OCI-LY1 (cell line): ENCODE measurements at regions not wholly inside any gene's neighbourhood (a gene's known extent, or its start where the extent isn't known, plus 50 kb on each side); places are given as distances from the start of the nearest gene placed in this dataset.

Experiments
- H2AFZ ChIP-seq: fragments of 200-600 bp; sonication (generic), shearing (Covaris generic); 2 replicates; pipeline ENCODE4 v1.6.0; 2014; ENCODE audit warnings: antibody characterized with exemption, mild to moderate bottlenecking, low read length
- H3F3A ChIP-seq: fragments of 200-600 bp; sonication (generic), shearing (Covaris generic); 2 replicates; pipeline ENCODE4 v1.6.0; 2014; ENCODE audit warnings: mild to moderate bottlenecking, antibody characterized with exemption, low read length, moderate library complexity; ENCODE audit not compliant: insufficient read depth
- H3K27ac ChIP-seq: fragments of 200-600 bp; sonication (generic); 2 replicates; pipeline ENCODE4 v1.5.1; 2014; ENCODE audit warnings: low read length, mixed run types, mild to moderate bottlenecking, low read depth; ENCODE audit not compliant: poor library complexity, severe bottlenecking
- H3K27me3 ChIP-seq: fragments of 200-600 bp; sonication (generic); 2 replicates; pipeline ENCODE4 v1.6.0; 2014; ENCODE audit warnings: antibody characterized with exemption, mild to moderate bottlenecking, low read length, moderate library complexity; ENCODE audit not compliant: insufficient read depth
- H3K36me3 ChIP-seq: fragments of 200-600 bp; sonication (generic); 2 replicates; pipeline ENCODE4 v1.6.1; 2014; ENCODE audit warnings: mild to moderate bottlenecking, antibody characterized with exemption, low read length, moderate library complexity, mixed read lengths; ENCODE audit not compliant: insufficient read depth
- H3K4me1 ChIP-seq: fragments of 200-600 bp; sonication (generic); 2 replicates; pipeline ENCODE4 v1.5.1; 2014; ENCODE audit warnings: mild to moderate bottlenecking, low read length, moderate library complexity; ENCODE audit not compliant: insufficient read depth, severe bottlenecking
- H3K4me2 ChIP-seq: fragments of 200-600 bp; sonication (generic), shearing (Covaris generic); 2 replicates; pipeline ENCODE4 v1.6.1; 2014; ENCODE audit warnings: low read length
- H3K4me3 ChIP-seq: fragments of 200-600 bp; sonication (generic); 2 replicates; pipeline ENCODE4 v1.5.1; 2014; ENCODE audit warnings: low read length, low read depth, mild to moderate bottlenecking, mixed read lengths; ENCODE audit not compliant: poor library complexity, severe bottlenecking
- H3K79me2 ChIP-seq: fragments of 200-600 bp; shearing (Covaris generic); 2 replicates; pipeline ENCODE4 v1.6.1; 2016; ENCODE audit warnings: mixed run types, low read length, mixed read lengths; ENCODE audit not compliant: insufficient read depth
- H3K9ac ChIP-seq: fragments of 200-600 bp; sonication (generic), shearing (Covaris generic); 2 replicates; pipeline ENCODE4 v1.6.1; 2014; ENCODE audit warnings: mild to moderate bottlenecking, low read length, mixed read lengths
- H3K9me2 ChIP-seq: fragments of 200-600 bp; sonication (generic), shearing (Covaris generic); 2 replicates; pipeline ENCODE4 v1.6.1; 2014; ENCODE audit warnings: low read depth, mild to moderate bottlenecking, low read length, mixed read lengths
- H3K9me3 ChIP-seq: fragments of 200-600 bp; shearing (Covaris generic); 2 replicates; pipeline ENCODE4 v1.6.1; 2014; ENCODE audit warnings: low read length, mixed read lengths
- H4K20me1 ChIP-seq: fragments of 200-600 bp; sonication (generic), shearing (Covaris generic); 2 replicates; pipeline ENCODE4 v1.6.0; 2016; ENCODE audit warnings: mild to moderate bottlenecking, low read length; ENCODE audit not compliant: insufficient read depth
- CTCF ChIP-seq: fragments of 200-600 bp; sonication (generic), shearing (Covaris generic); IDR thresholded peaks from 2 replicates; pipeline ENCODE4 v1.5.1; 2017; ENCODE audit warnings: mild to moderate bottlenecking, antibody characterized with exemption, low read length, moderate library complexity, mixed read lengths
- EZH2 ChIP-seq: fragments of 200-600 bp; sonication (generic), shearing (Covaris generic); IDR thresholded peaks from 2 replicates; pipeline ENCODE4 v1.8.0; 2017; ENCODE audit warnings: borderline replicate concordance, mixed run types, mild to moderate bottlenecking, antibody characterized with exemption, low read length, moderate library complexity, mixed read lengths

- H4K20me1 ChIP-seq, result no peaks in the 10 kb centered on the region
- H3K4me3 ChIP-seq, result no peak overlapping the region
- H3K79me2 ChIP-seq, result no peaks in the 10 kb centered on the region
- H3K27ac ChIP-seq, result no peak overlapping the region
- no peak overlapping the region for H2AFZ ChIP-seq
- H3K27me3 ChIP-seq, result no peaks in the 10 kb centered on the region
- H3K9me3 ChIP-seq, result no peaks in the 10 kb centered on the region
- TF ChIP-seq CTCF (no peak), EZH2 (no peak)
- H3K4me2 ChIP-seq, result no peak overlapping the region
- no peaks in the 10 kb centered on the region for H3F3A ChIP-seq
- H3K4me1 ChIP-seq, result no peaks in the 10 kb centered on the region
- no peaks in the 10 kb centered on the region for H3K36me3 ChIP-seq
- H3K9me2 ChIP-seq, result no peaks in the 10 kb centered on the region
- H3K9ac ChIP-seq, result no peak overlapping the region
Measured at GRCh38 chr22:34395370-34395769, 475.1 kb upstream of the LARGE1 start.

GRCh38 chr22:34403667-34404066 is 483.4 kb upstream of the LARGE1 start:
- TF ChIP-seq CTCF, result no peak
- TF ChIP-seq EZH2, result no peak
- H3K4me2 ChIP-seq, result no peak overlapping the region
- no peaks in the 10 kb centered on the region for H3K79me2 ChIP-seq
- no peak overlapping the region for H3K9ac ChIP-seq
- H2AFZ ChIP-seq, result no peak overlapping the region
- H3K27ac ChIP-seq, result no peak overlapping the region
- no peaks in the 10 kb centered on the region for H3F3A ChIP-seq
- no peaks in the 10 kb centered on the region for H4K20me1 ChIP-seq
- H3K4me3 ChIP-seq, result no peak overlapping the region
- H3K9me3 ChIP-seq, result no peaks in the 10 kb centered on the region
- no peaks in the 10 kb centered on the region for H3K27me3 ChIP-seq
- H3K4me1 ChIP-seq, result no peaks in the 10 kb centered on the region
- no peaks in the 10 kb centered on the region for H3K9me2 ChIP-seq
- H3K36me3 ChIP-seq, result no peaks in the 10 kb centered on the region

GRCh38 chr22:34410111-34410510 is 489.8 kb upstream of the LARGE1 start:
- Histone ChIP-seq H3K9me2 (no peaks in the 10 kb centered on the region), H2AFZ (no peak overlapping the region), H3F3A (no peaks in the 10 kb centered on the region), H3K27me3 (no peaks in the 10 kb centered on the region), H3K36me3 (no peaks in the 10 kb centered on the region), H3K4me1 (no peaks in the 10 kb centered on the region), H3K4me3 (no peak overlapping the region), H3K79me2 (no peaks in the 10 kb centered on the region), H3K9ac (no peak overlapping the region), H3K4me2 (no peak overlapping the region), H3K27ac (no peak overlapping the region), H4K20me1 (no peaks in the 10 kb centered on the region), H3K9me3 (no peaks in the 10 kb centered on the region)
- TF ChIP-seq EZH2 (no peak), CTCF (no peak)
